Lower leg skin (tissue), 4 donors: ENCODE measurements at regions not wholly inside any gene's neighbourhood (a gene's known extent, or its start where the extent isn't known, plus 50 kb on each side); places are given as distances from the start of the nearest gene placed in this dataset.

ENCODE experiments used
- DNase-seq, 2 donors: peaks; one replicate each; pipeline ENCODE4 v3.0.0-alpha.2; 2019; ENCODE audit warnings: low spot score in 2 of 2
- H3K4me3 ChIP-seq: fragments of 200-600 bp; sonication (generic); 2 replicates; pipeline ENCODE4 v1.5.1; 2017; ENCODE audit warnings: mild to moderate bottlenecking, low read depth; ENCODE audit not compliant: poor library complexity, severe bottlenecking
- CTCF ChIP-seq, 3 donors: fragments of 450-650 bp; IDR thresholded peaks; one replicate each; pipeline ENCODE4 v1.5.1; 2016; ENCODE audit warnings: antibody characterized with exemption in 3 of 3, mild to moderate bottlenecking in 3 of 3, moderate library complexity in 2 of 3
- POLR2A ChIP-seq, 2 donors: fragments of 450-650 bp; IDR thresholded peaks; one replicate each; pipeline ENCODE4 v1.6.1; 2016 to 2017; ENCODE audit warnings: antibody characterized with exemption in 2 of 2, mild to moderate bottlenecking in 1 of 2, moderate library complexity in 1 of 2
- WGBS, 2 donors: methylation state at CpG; one replicate each; pipeline ENCODE4 v1.1.5; 2018; 5-methylcytosine and 5-hydroxymethylcytosine counted together
- intact Hi-C: fragments of 100-400 bp; cut with DNase I; formaldehyde crosslinking; loops from one replicate; pipeline ENCODE4 v1.15.0; 2023; ENCODE audit warnings: low total_unique reads

- no peak for TF ChIP-seq POLR2A (IDR thresholded peaks at IDR 0.05)
- no peak for TF ChIP-seq CTCF (IDR thresholded peaks at IDR 0.05)
- 72 to 79% methylated on average over 5 of the region's 5 CpGs for WGBS, 2 donors
- no peak overlapping the region for H3K4me3 ChIP-seq
- intact Hi-C loops, result no loop called here
- no peak for DNase-seq
Observed at GRCh38 chr10:10101106-10101505, 916.6 kb upstream of the CELF2 start.

GRCh38 chr10:10110844-10111490 lies 906.7 kb upstream of the CELF2 start:
- 68 to 78% methylated on average over 5 of the region's 5 CpGs for WGBS, 2 donors
- TF ChIP-seq POLR2A (IDR thresholded peaks at IDR 0.05), result no peak
- no peak overlapping the region for H3K4me3 ChIP-seq
- intact Hi-C loops, result no loop called here
- DNase-seq, result no peak

GRCh38 chr10:10118131-10118530 lies 899.5 kb upstream of the CELF2 start:
- TF ChIP-seq CTCF (IDR thresholded peaks at IDR 0.05) (no peak), POLR2A (IDR thresholded peaks at IDR 0.05) (no peak)
- intact Hi-C loops, result no loop called here
- DNase-seq, result no peak
- no peak overlapping the region for H3K4me3 ChIP-seq
- 90 to 91% methylated on average over 1 of the region's 1 CpG for WGBS, 2 donors

GRCh38 chr10:10120671-10121070 lies 897.0 kb upstream of the CELF2 start:
- TF ChIP-seq POLR2A (IDR thresholded peaks at IDR 0.05) (no peak), CTCF (IDR thresholded peaks at IDR 0.05) (no peak)
- WGBS, 2 donors, result 53% methylated on average over 3 of the region's 3 CpGs
- H3K4me3 ChIP-seq, result no peak overlapping the region
- intact Hi-C loops, result no loop called here
- DNase-seq, result no peak

GRCh38 chr10:10125676-10126075 lies 892.0 kb upstream of the CELF2 start:
- no peak overlapping the region for H3K4me3 ChIP-seq
- WGBS, 2 donors, result 58 to 65% methylated on average over 4 of the region's 4 CpGs
- no peak for DNase-seq
- TF ChIP-seq CTCF (IDR thresholded peaks at IDR 0.05) (no peak), POLR2A (IDR thresholded peaks at IDR 0.05) (no peak)
- intact Hi-C loops, result no loop called here

- DNase-seq, result no peak
- no peak overlapping the region for H3K4me3 ChIP-seq
- intact Hi-C loops, result no loop called here
- WGBS, 2 donors, result 94 to 97% methylated on average over 3 of the region's 3 CpGs
- TF ChIP-seq POLR2A (IDR thresholded peaks at IDR 0.05), result no peak
- TF ChIP-seq CTCF (IDR thresholded peaks at IDR 0.05), result no peak
Observed at GRCh38 chr10:10126218-10126617, 891.5 kb upstream of the CELF2 start.
